Stimulated activated naive B cell treated with anti-CD40 and anti-IgM and Interleukin-4, amounts not matched to agents 10 μg/mL and 1 μg/mL and 100 μg/mL, for 72 hours (primary cell): ENCODE measurements at regions not wholly inside any gene's neighbourhood (a gene's known extent, or its start where the extent isn't known, plus 50 kb on each side); places are given as distances from the start of the nearest gene placed in this dataset.
"Not testable (repeated sequence)": the region's sequence is repeated elsewhere in the genome, so short reads cannot be mapped to it uniquely, and the experiment has no call there.

Source experiments
- ATAC-seq, 2 donors: fragments of 150-1000 bp; cut with Tn5 transposase; replicated peaks; 2 replicates each; pipeline ENCODE4 v1.10.0; 2021; ENCODE audit warnings: moderate library complexity in 1 of 2
- DNase-seq: peaks from one replicate; pipeline ENCODE4 v3.0.0; 2021
- H3K27ac Mint-ChIP-seq: one replicate; pipeline ENCODE4 v1.8.0; 2022; ENCODE audit warnings: mild to moderate bottlenecking, mixed read lengths
- H3K27me3 Mint-ChIP-seq, 2 donors: one replicate each; pipeline ENCODE4 v1.8.0; 2022; ENCODE audit warnings: mixed read lengths in 2 of 2
- H3K36me3 Mint-ChIP-seq, 2 donors: one replicate each; pipeline ENCODE4 v1.8.0; 2022; ENCODE audit warnings: mixed read lengths in 2 of 2, mild to moderate bottlenecking in 1 of 2
- H3K4me1 Mint-ChIP-seq, 2 donors: one replicate each; pipeline ENCODE4 v1.8.0; 2022; ENCODE audit warnings: mixed read lengths in 2 of 2, mild to moderate bottlenecking in 1 of 2
- H3K4me3 Mint-ChIP-seq, 2 donors: one replicate each; pipeline ENCODE4 v1.8.0; 2022; ENCODE audit warnings: mild to moderate bottlenecking in 2 of 2, mixed read lengths in 2 of 2, moderate library complexity in 1 of 2
- H3K9me3 Mint-ChIP-seq, 2 donors: one replicate each; pipeline ENCODE4 v1.8.0; 2022; ENCODE audit warnings: mixed read lengths in 2 of 2, mild to moderate bottlenecking in 1 of 2

- H3K9me3 Mint-ChIP-seq: no peaks in the 10 kb centered on the region
Measured at GRCh38 chr2:120631724-120632123, 103.9 kb upstream of the GLI2 start.

GRCh38 chr2:120632796-120633646 is 102.6 kb upstream of the GLI2 start:
- DNase-seq: no peak
- H3K36me3 Mint-ChIP-seq: no peaks in the 10 kb centered on the region
- no peaks in the 10 kb centered on the region for H3K4me1 Mint-ChIP-seq
- ATAC-seq: no peak
- no peak overlapping the region for H3K27ac Mint-ChIP-seq
- H3K9me3 Mint-ChIP-seq: no peaks in the 10 kb centered on the region
- no peaks in the 10 kb centered on the region for H3K27me3 Mint-ChIP-seq
- H3K4me3 Mint-ChIP-seq: no peak overlapping the region

More at GRCh38 chr2:120631724-120632123, 103.9 kb upstream of the GLI2 start:
- Mint-ChIP-seq H3K27me3 (no peaks in the 10 kb centered on the region), H3K36me3 (no peaks in the 10 kb centered on the region), H3K27ac (no peak overlapping the region), H3K4me1 (no peaks in the 10 kb centered on the region), H3K4me3 (no peak overlapping the region)
- DNase-seq: no peak
- no peak for ATAC-seq

- ATAC-seq: no peak
- Mint-ChIP-seq H3K36me3 (no peaks in the 10 kb centered on the region), H3K4me3 (no peak overlapping the region), H3K27me3 (no peaks in the 10 kb centered on the region), H3K9me3 (peaks cover 0 to 1% of the 10 kb centered on the region in 2 donors), H3K4me1 (no peaks in the 10 kb centered on the region), H3K27ac (no peak overlapping the region)
- no peak for DNase-seq
Measured at GRCh38 chr2:120634533-120634932, 101.1 kb upstream of the GLI2 start.

GRCh38 chr2:120635146-120635545 is 100.5 kb upstream of the GLI2 start:
- ATAC-seq (no peak), DNase-seq (no peak)
- Mint-ChIP-seq H3K27me3 (no peaks in the 10 kb centered on the region), H3K36me3 (no peaks in the 10 kb centered on the region), H3K9me3 (peaks cover 0 to 1% of the 10 kb centered on the region in 2 donors), H3K4me1 (no peaks in the 10 kb centered on the region), H3K4me3 (no peak overlapping the region), H3K27ac (no peak overlapping the region)

- ATAC-seq (no peak), DNase-seq (no peak)
- H3K4me1 Mint-ChIP-seq: no peaks in the 10 kb centered on the region
- no peak overlapping the region for H3K27ac Mint-ChIP-seq
- H3K27me3 Mint-ChIP-seq: peaks cover 0 to 3% of the 10 kb centered on the region in 2 donors
- peaks cover 0 to 1% of the 10 kb centered on the region in 2 donors for H3K9me3 Mint-ChIP-seq
- H3K4me3 Mint-ChIP-seq: no peak overlapping the region
- no peaks in the 10 kb centered on the region for H3K36me3 Mint-ChIP-seq
Measured at GRCh38 chr2:120637847-120638246, 97.8 kb upstream of the GLI2 start.

- ATAC-seq (no peak), DNase-seq (no peak)
- H3K27ac Mint-ChIP-seq: no peak overlapping the region
- H3K4me3 Mint-ChIP-seq: no peak overlapping the region
- H3K36me3 Mint-ChIP-seq: no peaks in the 10 kb centered on the region
- H3K9me3 Mint-ChIP-seq: peaks cover 0 to 1% of the 10 kb centered on the region in 2 donors
- H3K4me1 Mint-ChIP-seq: no peaks in the 10 kb centered on the region
- peaks cover 0 to 6% of the 10 kb centered on the region in 2 donors for H3K27me3 Mint-ChIP-seq
Measured at GRCh38 chr2:120638450-120638849, 97.2 kb upstream of the GLI2 start.

GRCh38 chr2:120641366-120641771 is 94.3 kb upstream of the GLI2 start:
- H3K27me3 Mint-ChIP-seq: peaks cover 0 to 7% of the 10 kb centered on the region in 2 donors
- no peaks in the 10 kb centered on the region for H3K36me3 Mint-ChIP-seq
- ATAC-seq (no peak), DNase-seq (no peak)
- H3K4me1 Mint-ChIP-seq: no peaks in the 10 kb centered on the region
- H3K9me3 Mint-ChIP-seq: peaks cover 0 to 1% of the 10 kb centered on the region in 2 donors
- H3K27ac Mint-ChIP-seq: no peak overlapping the region
- no peak overlapping the region for H3K4me3 Mint-ChIP-seq

GRCh38 chr2:120642646-120643045 is 93.0 kb upstream of the GLI2 start:
- ATAC-seq (no peak), DNase-seq (no peak)
- no peaks in the 10 kb centered on the region for H3K36me3 Mint-ChIP-seq
- peaks cover 0 to 10% of the 10 kb centered on the region in 2 donors for H3K27me3 Mint-ChIP-seq
- H3K4me3 Mint-ChIP-seq: no peak overlapping the region
- H3K4me1 Mint-ChIP-seq: no peaks in the 10 kb centered on the region
- H3K9me3 Mint-ChIP-seq: peaks cover 0 to 1% of the 10 kb centered on the region in 2 donors
- no peak overlapping the region for H3K27ac Mint-ChIP-seq

GRCh38 chr2:120646994-120647393 is 88.7 kb upstream of the GLI2 start:
- no peak overlapping the region for H3K4me3 Mint-ChIP-seq

GRCh38 chr2:120647487-120647886 is 88.2 kb upstream of the GLI2 start:
- H3K4me3 Mint-ChIP-seq: no peak overlapping the region
- no peak overlapping the region for H3K27ac Mint-ChIP-seq
- H3K36me3 Mint-ChIP-seq: peaks cover 4 to 5% of the 10 kb centered on the region in 2 donors
- ATAC-seq: no peak
- DNase-seq: no peak
- no peaks in the 10 kb centered on the region for H3K4me1 Mint-ChIP-seq
- H3K9me3 Mint-ChIP-seq: peaks cover 15 to 20% of the 10 kb centered on the region in 2 donors
- peaks cover 6 to 9% of the 10 kb centered on the region in 2 donors for H3K27me3 Mint-ChIP-seq

More at GRCh38 chr2:120646994-120647393, 88.7 kb upstream of the GLI2 start:
- Mint-ChIP-seq H3K36me3 (peaks cover 4 to 5% of the 10 kb centered on the region in 2 donors), H3K4me1 (no peaks in the 10 kb centered on the region), H3K9me3 (peaks cover 15 to 20% of the 10 kb centered on the region in 2 donors), H3K27ac (no peak overlapping the region), H3K27me3 (peaks cover 6 to 9% of the 10 kb centered on the region in 2 donors)
- ATAC-seq (no peak), DNase-seq (no peak)

- ATAC-seq, H3K36me3 Mint-ChIP-seq, H3K4me3 Mint-ChIP-seq, H3K4me1 Mint-ChIP-seq, H3K27ac Mint-ChIP-seq, DNase-seq: not testable (repeated sequence)
- Mint-ChIP-seq H3K9me3 (peaks cover 19 to 20% of the 10 kb centered on the region in 2 donors), H3K27me3 (peaks cover 10 to 16% of the 10 kb centered on the region in 2 donors)
Measured at GRCh38 chr2:120649381-120649780, 86.3 kb upstream of the GLI2 start.

- Mint-ChIP-seq H3K27me3 (peaks cover 13 to 23% of the 10 kb centered on the region in 2 donors), H3K4me1 (no peaks in the 10 kb centered on the region), H3K36me3 (peaks cover 4 to 5% of the 10 kb centered on the region in 2 donors), H3K9me3 (peaks cover 19 to 22% of the 10 kb centered on the region in 2 donors), H3K4me3 (no peak overlapping the region), H3K27ac (no peak overlapping the region)
- ATAC-seq (no peak), DNase-seq (no peak)
Measured at GRCh38 chr2:120650022-120650644, 85.5 kb upstream of the GLI2 start.

GRCh38 chr2:120651818-120652217 is 83.8 kb upstream of the GLI2 start:
- no peaks in the 10 kb centered on the region for H3K4me1 Mint-ChIP-seq

GRCh38 chr2:120653046-120653445 is 82.6 kb upstream of the GLI2 start:
- DNase-seq (no peak), ATAC-seq (no peak)
- peaks cover 4 to 5% of the 10 kb centered on the region in 2 donors for H3K36me3 Mint-ChIP-seq
- no peaks in the 10 kb centered on the region for H3K4me1 Mint-ChIP-seq
- no peak overlapping the region for H3K4me3 Mint-ChIP-seq
- peaks cover 19 to 22% of the 10 kb centered on the region in 2 donors for H3K9me3 Mint-ChIP-seq
- H3K27ac Mint-ChIP-seq: no peak overlapping the region
- peaks cover 22 to 41% of the 10 kb centered on the region in 2 donors for H3K27me3 Mint-ChIP-seq

More at GRCh38 chr2:120651818-120652217, 83.8 kb upstream of the GLI2 start:
- no peak overlapping the region for H3K4me3 Mint-ChIP-seq
- peaks cover 19 to 22% of the 10 kb centered on the region in 2 donors for H3K9me3 Mint-ChIP-seq
- peaks cover 21 to 34% of the 10 kb centered on the region in 2 donors for H3K27me3 Mint-ChIP-seq
- H3K27ac Mint-ChIP-seq: no peak overlapping the region
- ATAC-seq (no peak), DNase-seq (no peak)
- peaks cover 4 to 5% of the 10 kb centered on the region in 2 donors for H3K36me3 Mint-ChIP-seq
